Posterior vena cava (tissue), 2 donors: ENCODE measurements at regions not wholly inside any gene's neighbourhood (a gene's known extent, or its start where the extent isn't known, plus 50 kb on each side); places are given as distances from the start of the nearest gene placed in this dataset.
A peak's percentile ranks its signal among the peaks of the same experiment; 100 is the strongest.
"Not testable (repeated sequence)": the region's sequence is repeated elsewhere in the genome, so short reads cannot be mapped to it uniquely, and the experiment has no call there.

Experiments
- DNase-seq: peaks from one replicate; pipeline ENCODE4 v3.0.0-alpha.2; 2020; ENCODE audit warnings: low spot score
- intact Hi-C, 2 donors: fragments of 100-400 bp; cut with DNase I; formaldehyde crosslinking; loops; one replicate each; pipeline versions ENCODE4 v1.14.1 to v1.14.2; 2022 to 2023
- donor health status: DM: yes; HTN: yes; CAD: no.
- donor health status: DM: yes; HTN: yes; CAD: no.

GRCh38 chr5:145437627-145438026 is 397.5 kb downstream of the PRELID2 start:
- intact Hi-C loops = no loop called here
- no peak for DNase-seq

GRCh38 chr5:145433077-145433476 is 402.1 kb downstream of the PRELID2 start:
- no peak for DNase-seq
- intact Hi-C loops = no loop called here

GRCh38 chr5:145429170-145429569 is 406.0 kb downstream of the PRELID2 start:
- DNase-seq = no peak
- intact Hi-C loops = no loop called here

- intact Hi-C loops = no loop called here
These were observed 427.1 kb downstream of the PRELID2 start for GRCh38 chr5:145408048-145408341.

GRCh38 chr5:145407300-145408047 is 427.7 kb downstream of the PRELID2 start:
- intact Hi-C loops = no loop called here
- no peak for DNase-seq

More at GRCh38 chr5:145408048-145408341, 427.1 kb downstream of the PRELID2 start:
- no peak for DNase-seq

GRCh38 chr5:145403992-145404391 is 431.1 kb downstream of the PRELID2 start:
- DNase-seq = no peak
- intact Hi-C loops = no loop called here

DNA sequence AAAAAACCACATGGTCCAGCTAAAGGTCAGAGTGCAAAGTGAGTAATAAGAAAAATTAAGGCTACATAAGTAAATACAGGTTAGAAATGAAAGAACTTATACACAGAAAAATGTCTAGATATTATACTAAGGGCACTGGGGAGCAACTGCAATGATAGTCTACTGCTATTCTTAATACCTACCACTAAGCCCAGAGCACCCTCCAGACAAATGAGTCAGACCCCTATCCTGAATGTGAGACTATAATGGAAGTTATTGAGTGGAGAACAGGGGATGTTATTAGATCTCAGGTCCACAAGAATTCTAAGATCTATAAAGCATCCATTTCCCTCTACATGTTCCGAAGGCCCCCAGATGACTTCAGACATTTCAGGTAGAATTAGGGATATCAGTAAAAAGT is 438.3 kb downstream of the PRELID2 start:
- no peak for DNase-seq
- intact Hi-C loops = no loop called here

GRCh38 chr5:145395151-145395550 is 440.0 kb downstream of the PRELID2 start:
- intact Hi-C loops, DNase-seq: not testable (repeated sequence)

DNA sequence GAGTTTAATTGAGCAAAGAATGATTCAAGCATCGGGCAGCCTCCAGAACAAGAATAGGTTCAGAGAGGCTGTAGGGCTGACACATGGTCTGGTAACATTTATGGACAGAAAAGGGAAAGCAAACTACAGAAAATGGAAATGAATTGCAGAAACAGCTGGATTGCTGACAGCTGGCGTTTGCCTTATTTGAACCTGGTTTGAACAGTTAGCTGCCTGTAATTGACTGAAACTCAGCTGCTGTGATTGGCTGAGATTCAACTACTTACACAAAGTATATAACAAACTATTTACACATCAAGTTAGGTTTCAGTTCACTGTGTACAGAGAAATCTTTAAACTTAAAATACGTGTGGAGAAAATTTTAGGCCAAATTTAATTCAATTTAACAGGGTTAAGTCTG is 441.7 kb downstream of the PRELID2 start:
- DNase-seq = no peak
- intact Hi-C loops = no loop called here

- intact Hi-C loops = no loop called here
- DNase-seq = no peak
These were observed 446.1 kb downstream of the PRELID2 start for GRCh38 chr5:145389047-145389446.

- no peak for DNase-seq
- intact Hi-C loops = no loop called here
These were observed 449.9 kb downstream of the PRELID2 start for GRCh38 chr5:145385276-145385675.

GRCh38 chr5:145378226-145378625 is 456.9 kb downstream of the PRELID2 start:
- intact Hi-C loops = no loop called here
- DNase-seq = no peak

- intact Hi-C loops = no loop called here
- DNase-seq = peak; percentile 22
These were observed 459.6 kb downstream of the PRELID2 start for GRCh38 chr5:145375521-145375920.

DNA sequence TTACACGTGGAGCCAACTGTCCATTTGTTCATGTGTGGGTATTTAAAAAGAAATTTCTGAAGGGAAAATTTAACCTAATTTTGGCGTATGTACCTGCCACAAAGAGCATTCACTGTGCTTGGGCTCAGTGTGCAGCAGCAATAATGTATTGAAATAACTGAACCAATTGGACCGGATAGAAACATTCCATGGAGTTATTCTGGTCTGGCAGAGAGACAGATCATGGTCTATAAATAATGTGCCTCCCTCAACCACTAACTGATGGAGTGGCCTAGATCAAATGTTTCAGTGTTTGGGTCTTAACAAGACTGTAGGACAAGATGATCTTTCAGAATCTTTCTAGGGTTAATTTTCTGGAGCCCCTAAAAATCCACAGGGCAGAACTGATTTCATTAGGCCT is 469.7 kb downstream of the PRELID2 start:
- intact Hi-C loops = no loop called here
- no peak for DNase-seq

- no peak for DNase-seq
- intact Hi-C loops = no loop called here
These were observed 472.9 kb downstream of the PRELID2 start for GRCh38 chr5:145362266-145362665.

GRCh38 chr5:145360936-145361335 is 474.2 kb downstream of the PRELID2 start:
- intact Hi-C loops = no loop called here
- no peak for DNase-seq

- intact Hi-C loops = no loop called here
- DNase-seq = no peak
These were observed 484.6 kb downstream of the PRELID2 start for GRCh38 chr5:145350513-145350912.

GRCh38 chr5:145347026-145347616 is 488.0 kb downstream of the PRELID2 start:
- DNase-seq = no peak
- intact Hi-C loops = no loop called here

- intact Hi-C loops = no loop called here
- no peak for DNase-seq
These were observed 489.4 kb downstream of the PRELID2 start for GRCh38 chr5:145345511-145346287.

DNA sequence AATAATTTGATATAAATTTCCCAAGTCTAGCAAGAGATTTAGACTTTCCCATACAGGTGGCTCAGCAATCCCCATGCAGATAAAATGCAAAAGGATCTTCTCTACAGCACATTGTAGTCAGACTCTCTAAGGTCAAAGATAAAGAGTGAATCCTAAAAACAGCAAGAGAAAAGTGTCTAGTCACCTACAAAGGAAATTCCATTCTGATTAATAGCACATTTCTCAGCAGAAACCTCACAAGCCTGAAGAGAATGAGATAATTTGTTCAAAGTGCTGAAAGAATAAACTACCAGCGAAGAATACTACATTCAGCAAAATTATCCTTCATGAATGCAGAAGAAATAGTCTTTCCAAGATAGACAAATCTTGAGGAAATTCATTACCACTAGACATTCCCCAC is 493.3 kb downstream of the PRELID2 start:
- no peak for DNase-seq
- intact Hi-C loops = no loop called here

GRCh38 chr5:145340099-145340498 is 495.0 kb downstream of the PRELID2 start:
- DNase-seq = peak; percentile 31
- intact Hi-C loops = no loop called here
